ENCODE measurements at regions not wholly inside any gene's neighbourhood (a gene's known extent, or its start where the extent isn't known, plus 50 kb on each side); places are given as distances from the start of the nearest gene placed in this dataset.

- TF ChIP-seq MYC (IDR thresholded peaks at IDR 0.05; ENCODE audit: low read depth, low read length) (no peak), MAX (IDR thresholded peaks at IDR 0.05; ENCODE audit: low read depth, low read length) (no peak), POLR2A (IDR thresholded peaks at IDR 0.05; ENCODE audit: extremely low read depth, insufficient read length) (no peak)
Measured at GRCh38 chr17:52653014-52653413, 494.5 kb upstream of the CA10 start.
